ENCODE measurements at regions not wholly inside any gene's neighbourhood (a gene's known extent, or its start where the extent isn't known, plus 50 kb on each side); places are given as distances from the start of the nearest gene placed in this dataset.
"Not testable (repeated sequence)": the region's sequence is repeated elsewhere in the genome, so short reads cannot be mapped to it uniquely, and the experiment has no call there.

DNA sequence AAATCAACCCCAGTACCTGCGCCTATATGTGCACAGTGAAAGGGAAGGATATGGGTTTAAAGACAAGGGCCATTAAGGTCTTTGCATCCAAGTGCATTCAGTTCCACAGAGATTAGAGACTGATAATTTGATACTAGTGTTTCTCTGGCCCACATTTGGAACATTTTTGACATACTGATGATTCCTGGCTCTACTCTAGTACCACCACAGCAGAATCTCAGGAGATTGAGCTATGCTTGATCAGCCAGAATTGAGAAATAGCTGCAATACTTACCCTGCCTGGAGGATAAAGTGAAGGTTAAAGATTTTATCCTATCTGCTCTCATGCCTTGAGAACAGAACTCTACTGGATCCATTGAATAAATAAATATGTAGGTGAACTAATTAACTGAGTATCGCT is 1267.8 kb downstream of the SUCLG1 start:
- H3K4me1 ChIP-seq (ENCODE audit: control insufficient read depth in 2 of 3, insufficient read depth in 2 of 3, low read depth in 1 of 3, low read length in 3 of 3) = no peaks in the 10 kb centered on the region
- no peaks in the 10 kb centered on the region for H3K9me3 ChIP-seq (ENCODE audit: control insufficient read depth in 2 of 3, insufficient read depth in 1 of 3, low read length in 3 of 3)
- H3K36me3 ChIP-seq (ENCODE audit: control insufficient read depth in 2 of 3, insufficient read depth in 3 of 3, low read length in 3 of 3) = no peaks in the 10 kb centered on the region
- H3K4me3 ChIP-seq (ENCODE audit: low read length in 3 of 3) = no peak overlapping the region
- FAIRE-seq = no peak
- TF ChIP-seq, protein P1, sequence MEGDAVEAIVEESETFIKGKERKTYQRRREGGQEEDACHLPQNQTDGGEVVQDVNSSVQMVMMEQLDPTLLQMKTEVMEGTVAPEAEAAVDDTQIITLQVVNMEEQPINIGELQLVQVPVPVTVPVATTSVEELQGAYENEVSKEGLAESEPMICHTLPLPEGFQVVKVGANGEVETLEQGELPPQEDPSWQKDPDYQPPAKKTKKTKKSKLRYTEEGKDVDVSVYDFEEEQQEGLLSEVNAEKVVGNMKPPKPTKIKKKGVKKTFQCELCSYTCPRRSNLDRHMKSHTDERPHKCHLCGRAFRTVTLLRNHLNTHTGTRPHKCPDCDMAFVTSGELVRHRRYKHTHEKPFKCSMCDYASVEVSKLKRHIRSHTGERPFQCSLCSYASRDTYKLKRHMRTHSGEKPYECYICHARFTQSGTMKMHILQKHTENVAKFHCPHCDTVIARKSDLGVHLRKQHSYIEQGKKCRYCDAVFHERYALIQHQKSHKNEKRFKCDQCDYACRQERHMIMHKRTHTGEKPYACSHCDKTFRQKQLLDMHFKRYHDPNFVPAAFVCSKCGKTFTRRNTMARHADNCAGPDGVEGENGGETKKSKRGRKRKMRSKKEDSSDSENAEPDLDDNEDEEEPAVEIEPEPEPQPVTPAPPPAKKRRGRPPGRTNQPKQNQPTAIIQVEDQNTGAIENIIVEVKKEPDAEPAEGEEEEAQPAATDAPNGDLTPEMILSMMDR (IDR thresholded peaks at IDR 0.05; ENCODE audit: borderline replicate concordance, extremely low read depth, insufficient read depth) = no peak
- no peak overlapping the region for H3K27ac ChIP-seq (ENCODE audit: low read depth in 2 of 2, low read length in 2 of 2)
- DNase-seq = no peak
- H3K9ac ChIP-seq (ENCODE audit: low read length in 3 of 3) = no peak overlapping the region
- intact Hi-C loops (cut with DNase I) = no loop called here
- H3K27me3 ChIP-seq (ENCODE audit: control insufficient read depth, insufficient read depth, low read length) = no peaks in the 10 kb centered on the region

GRCh38 chr2:83186105-83186760 is 1272.8 kb downstream of the SUCLG1 start:
- DNase-seq (peak in 1 of 5 donors; percentile 35), FAIRE-seq (no peak)
- no peak overlapping the region for H3K9ac ChIP-seq (ENCODE audit: low read length in 3 of 3)

GRCh38 chr2:83180862-83181530 is 1278.1 kb downstream of the SUCLG1 start:
- H3K9ac ChIP-seq (ENCODE audit: low read length in 3 of 3); H3K9me3 ChIP-seq (ENCODE audit: control insufficient read depth in 2 of 3, insufficient read depth in 1 of 3, low read length in 3 of 3); FAIRE-seq; H3K4me1 ChIP-seq (ENCODE audit: control insufficient read depth in 2 of 3, insufficient read depth in 2 of 3, low read depth in 1 of 3, low read length in 3 of 3); intact Hi-C loops (cut with DNase I); H3K36me3 ChIP-seq (ENCODE audit: control insufficient read depth in 2 of 3, insufficient read depth in 3 of 3, low read length in 3 of 3); H3K27ac ChIP-seq (ENCODE audit: low read depth in 2 of 2, low read length in 2 of 2); H3K27me3 ChIP-seq (ENCODE audit: control insufficient read depth, insufficient read depth, low read length); DNase-seq; H3K4me3 ChIP-seq (ENCODE audit: low read length in 3 of 3): not testable (repeated sequence)

More at GRCh38 chr2:83186105-83186760, 1272.8 kb downstream of the SUCLG1 start:
- no peaks in the 10 kb centered on the region for H3K27me3 ChIP-seq (ENCODE audit: control insufficient read depth, insufficient read depth, low read length)
- TF ChIP-seq, protein P1 (IDR thresholded peaks at IDR 0.05; ENCODE audit: borderline replicate concordance, extremely low read depth, insufficient read depth) = no peak
- no peaks in the 10 kb centered on the region for H3K4me1 ChIP-seq (ENCODE audit: control insufficient read depth in 2 of 3, insufficient read depth in 2 of 3, low read depth in 1 of 3, low read length in 3 of 3)
- intact Hi-C loops (cut with DNase I) = no loop called here
- no peaks in the 10 kb centered on the region for H3K9me3 ChIP-seq (ENCODE audit: control insufficient read depth in 2 of 3, insufficient read depth in 1 of 3, low read length in 3 of 3)
- no peak overlapping the region for H3K27ac ChIP-seq (ENCODE audit: low read depth in 2 of 2, low read length in 2 of 2)
- H3K4me3 ChIP-seq (ENCODE audit: low read length in 3 of 3) = no peak overlapping the region
- H3K36me3 ChIP-seq (ENCODE audit: control insufficient read depth in 2 of 3, insufficient read depth in 3 of 3, low read length in 3 of 3) = no peaks in the 10 kb centered on the region

DNA sequence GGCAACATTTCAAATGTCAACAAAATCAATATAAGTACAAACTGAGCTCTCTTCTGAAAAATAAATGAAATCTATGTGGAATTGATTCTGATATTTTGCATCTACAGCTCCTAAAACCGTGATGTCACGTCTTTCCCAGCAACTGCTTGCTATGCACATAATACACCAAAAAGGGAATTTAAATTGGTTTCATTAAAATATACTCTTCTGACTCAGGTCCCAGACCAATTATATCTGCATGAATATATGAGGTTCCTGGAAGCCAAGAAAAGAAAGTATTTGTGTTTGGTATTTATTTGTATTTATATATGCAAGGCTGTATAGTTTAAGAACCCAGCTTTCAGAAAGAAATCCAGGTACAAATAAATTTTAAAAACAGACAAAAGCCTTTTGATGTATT is 1282.5 kb downstream of the SUCLG1 start:
- Histone ChIP-seq H3K27me3 (ENCODE audit: control insufficient read depth, insufficient read depth, low read length) (no peaks in the 10 kb centered on the region), H3K9ac (ENCODE audit: low read length in 3 of 3) (no peak overlapping the region), H3K9me3 (ENCODE audit: control insufficient read depth in 2 of 3, insufficient read depth in 1 of 3, low read length in 3 of 3) (no peaks in the 10 kb centered on the region), H3K27ac (ENCODE audit: low read depth in 2 of 2, low read length in 2 of 2) (no peak overlapping the region), H3K36me3 (ENCODE audit: control insufficient read depth in 2 of 3, insufficient read depth in 3 of 3, low read length in 3 of 3) (no peaks in the 10 kb centered on the region), H3K4me1 (ENCODE audit: control insufficient read depth in 2 of 3, insufficient read depth in 2 of 3, low read depth in 1 of 3, low read length in 3 of 3) (no peaks in the 10 kb centered on the region), H3K4me3 (ENCODE audit: low read length in 3 of 3) (no peak overlapping the region)
- TF ChIP-seq, protein P1 (IDR thresholded peaks at IDR 0.05; ENCODE audit: borderline replicate concordance, extremely low read depth, insufficient read depth) = no peak
- no peak for DNase-seq
- intact Hi-C loops (cut with DNase I) = no loop called here
- FAIRE-seq = no peak
